Right ventricle myocardium inferior (tissue), 1 donor: ENCODE measurements at regions not wholly inside any gene's neighbourhood (a gene's known extent, or its start where the extent isn't known, plus 50 kb on each side); places are given as distances from the start of the nearest gene placed in this dataset.

Experiments
- ATAC-seq: fragments of 200-7000 bp; cut with Tn5 transposase; one replicate; pipeline ENCODE4 v1.9.1; 2020; ENCODE audit warnings: mild to moderate bottlenecking, moderate library complexity
- DNase-seq: peaks from one replicate; pipeline ENCODE4 v3.0.0; 2021; ENCODE audit errors: missing footprints
- intact Hi-C: fragments of 100-400 bp; cut with DNase I; formaldehyde crosslinking; loops from one replicate; pipeline ENCODE4 v1.11.0; 2022
- donor health status: DM: no; HTN: yes; CAD: no; lungs with severe emphysema.

- ATAC-seq (no peak), DNase-seq (no peak)
- intact Hi-C loops, result no loop called here
Observed at GRCh38 chr13:109846185-109846584, 59.8 kb upstream of the IRS2 start.

GRCh38 chr13:109844396-109844795 lies 58.0 kb upstream of the IRS2 start:
- no peak for ATAC-seq
- intact Hi-C loops, result no loop called here
- DNase-seq, result no peak

- intact Hi-C loops, result no loop called here
- DNase-seq (no peak), ATAC-seq (peak; percentile 20)
Observed at GRCh38 chr13:109843695-109844094, 57.3 kb upstream of the IRS2 start.

- no peak for DNase-seq
- ATAC-seq, result no peak
- intact Hi-C loops, result no loop called here
Observed at GRCh38 chr13:109842212-109842920, 56.0 kb upstream of the IRS2 start.

- intact Hi-C loops, result no loop called here
- no peak for DNase-seq
- no peak for ATAC-seq
Observed at GRCh38 chr13:109840893-109841287, 54.5 kb upstream of the IRS2 start.

- ATAC-seq, result peak; percentile 37
- intact Hi-C loops, result no loop called here
- DNase-seq, result no peak
Observed at GRCh38 chr13:109840201-109840892, 54.0 kb upstream of the IRS2 start.

- intact Hi-C loops, result no loop called here
- ATAC-seq (no peak), DNase-seq (no peak)
Observed at GRCh38 chr13:109836629-109837607, 50.5 kb upstream of the IRS2 start.
